ENCODE measurements at regions not wholly inside any gene's neighbourhood (a gene's known extent, or its start where the extent isn't known, plus 50 kb on each side); places are given as distances from the start of the nearest gene placed in this dataset.

GRCh38 chr16:59941594-59941993 is 1207.5 kb upstream of the GOT2 start:
- TF ChIP-seq, protein P1, sequence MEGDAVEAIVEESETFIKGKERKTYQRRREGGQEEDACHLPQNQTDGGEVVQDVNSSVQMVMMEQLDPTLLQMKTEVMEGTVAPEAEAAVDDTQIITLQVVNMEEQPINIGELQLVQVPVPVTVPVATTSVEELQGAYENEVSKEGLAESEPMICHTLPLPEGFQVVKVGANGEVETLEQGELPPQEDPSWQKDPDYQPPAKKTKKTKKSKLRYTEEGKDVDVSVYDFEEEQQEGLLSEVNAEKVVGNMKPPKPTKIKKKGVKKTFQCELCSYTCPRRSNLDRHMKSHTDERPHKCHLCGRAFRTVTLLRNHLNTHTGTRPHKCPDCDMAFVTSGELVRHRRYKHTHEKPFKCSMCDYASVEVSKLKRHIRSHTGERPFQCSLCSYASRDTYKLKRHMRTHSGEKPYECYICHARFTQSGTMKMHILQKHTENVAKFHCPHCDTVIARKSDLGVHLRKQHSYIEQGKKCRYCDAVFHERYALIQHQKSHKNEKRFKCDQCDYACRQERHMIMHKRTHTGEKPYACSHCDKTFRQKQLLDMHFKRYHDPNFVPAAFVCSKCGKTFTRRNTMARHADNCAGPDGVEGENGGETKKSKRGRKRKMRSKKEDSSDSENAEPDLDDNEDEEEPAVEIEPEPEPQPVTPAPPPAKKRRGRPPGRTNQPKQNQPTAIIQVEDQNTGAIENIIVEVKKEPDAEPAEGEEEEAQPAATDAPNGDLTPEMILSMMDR (IDR thresholded peaks at IDR 0.05): no peak
- TF ChIP-seq POLR2A (IDR thresholded peaks at IDR 0.05; ENCODE audit: low read depth) (no peak), POLR2AphosphoS5 (IDR thresholded peaks at IDR 0.05) (no peak), EP300 (IDR thresholded peaks at IDR 0.05) (no peak)
